ENCODE measurements at regions not wholly inside any gene's neighbourhood (a gene's known extent, or its start where the extent isn't known, plus 50 kb on each side); places are given as distances from the start of the nearest gene placed in this dataset.
"Not testable (repeated sequence)": the region's sequence is repeated elsewhere in the genome, so short reads cannot be mapped to it uniquely, and the experiment has no call there.

DNA sequence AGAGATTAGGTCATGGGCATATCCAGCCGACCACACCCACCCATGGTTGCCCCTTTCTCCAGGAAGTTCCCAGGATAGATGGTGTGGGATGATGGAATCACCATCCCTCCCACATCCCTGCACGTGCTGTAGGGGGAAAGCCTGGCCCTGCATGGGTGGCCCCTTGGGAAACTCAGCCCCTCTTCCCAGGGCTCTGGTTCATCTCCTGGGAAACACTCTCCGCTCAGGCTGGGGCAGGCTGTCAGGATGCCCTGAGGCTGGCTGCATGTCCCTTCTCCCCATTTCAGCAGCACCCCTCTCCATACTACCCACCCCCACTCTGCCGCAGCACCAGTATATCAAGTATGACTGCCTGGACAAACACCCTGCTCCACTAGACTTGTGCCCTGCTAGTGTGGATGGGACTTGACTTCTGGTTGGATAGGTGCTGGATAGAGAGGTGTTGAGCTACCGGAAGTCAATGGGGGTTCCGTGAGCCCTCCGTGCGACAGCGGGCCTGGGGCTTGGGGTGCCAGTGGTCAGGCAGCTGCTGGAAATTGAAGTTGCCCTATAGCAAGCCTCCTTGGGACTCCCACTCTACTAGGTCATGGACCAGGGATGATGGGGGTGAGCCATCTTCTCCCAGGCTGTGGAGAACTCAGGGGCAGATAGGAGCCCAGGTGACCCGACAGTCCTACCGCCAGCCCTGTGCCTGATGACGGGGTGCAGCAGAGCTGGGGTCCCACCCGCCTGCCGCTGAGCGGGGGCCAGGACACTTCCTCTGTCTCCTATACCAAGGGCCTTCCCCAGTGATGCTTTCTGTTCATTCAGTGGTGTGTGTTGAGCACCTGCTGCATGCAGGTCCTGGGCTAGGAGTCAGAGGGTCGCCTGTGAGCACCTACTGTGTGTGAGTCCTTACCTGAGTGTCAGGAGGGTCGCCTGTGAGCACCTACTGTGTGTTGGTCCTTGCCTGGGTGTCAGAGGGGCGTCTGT, 69.4 kb upstream of the COL5A1 start:
- WGBS, 4 donors, result 81 to 86% (median 86%) methylated on average over 13 to 18 of the region's 18 CpGs
- no peak overlapping the region for H3K27ac ChIP-seq
- TF ChIP-seq CTCF (IDR thresholded peaks at IDR 0.05) (no peak), POLR2A (IDR thresholded peaks at IDR 0.05) (no peak)
- intact Hi-C loops (cut with DNase I), result no loop called here
- no peaks in the 10 kb centered on the region for H3K36me3 ChIP-seq
- peaks cover 0 to 1% (median 0%) of the 10 kb centered on the region in 9 donors for H3K27me3 ChIP-seq
- DNase-seq (peak in 2 of 5 donors; percentile 14 to 47), ATAC-seq (no peak)
- no peaks in the 10 kb centered on the region for H3K4me1 ChIP-seq
- H3K9me3 ChIP-seq, result peaks cover 0 to 17% (median 0%) of the 10 kb centered on the region in 12 donors
- no peak overlapping the region for H3K4me3 ChIP-seq

DNA sequence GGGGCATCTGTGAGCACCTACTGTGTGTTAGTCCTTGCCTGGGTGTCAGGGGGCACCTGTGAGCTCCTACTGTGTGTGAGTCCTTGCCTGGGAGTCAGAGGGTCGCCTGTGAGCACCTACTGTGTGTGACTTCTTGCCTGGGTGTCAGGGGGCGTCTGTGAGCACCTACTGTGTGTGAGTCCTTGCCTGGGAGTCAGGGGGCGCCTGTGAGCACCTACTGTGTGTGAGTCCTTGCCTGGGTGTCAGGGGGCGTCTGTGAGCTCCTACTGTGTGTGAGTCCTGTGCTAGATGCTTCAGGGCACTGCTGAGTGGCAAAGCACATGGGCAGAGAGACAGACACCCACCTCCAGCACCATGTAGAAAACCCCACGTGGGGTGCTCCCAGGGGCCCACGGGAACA, 66.9 kb upstream of the COL5A1 start:
- DNase-seq; H3K4me1 ChIP-seq; H3K27me3 ChIP-seq; H3K4me3 ChIP-seq; H3K36me3 ChIP-seq; intact Hi-C loops (cut with DNase I); ATAC-seq; H3K27ac ChIP-seq: not testable (repeated sequence)
- H3K9me3 ChIP-seq, result peaks cover 0 to 12% (median 0%) of the 10 kb centered on the region in 12 donors
- WGBS, 4 donors, result 57 to 77% (median 65%) methylated on average over 4 to 6 of the region's 6 CpGs

DNA sequence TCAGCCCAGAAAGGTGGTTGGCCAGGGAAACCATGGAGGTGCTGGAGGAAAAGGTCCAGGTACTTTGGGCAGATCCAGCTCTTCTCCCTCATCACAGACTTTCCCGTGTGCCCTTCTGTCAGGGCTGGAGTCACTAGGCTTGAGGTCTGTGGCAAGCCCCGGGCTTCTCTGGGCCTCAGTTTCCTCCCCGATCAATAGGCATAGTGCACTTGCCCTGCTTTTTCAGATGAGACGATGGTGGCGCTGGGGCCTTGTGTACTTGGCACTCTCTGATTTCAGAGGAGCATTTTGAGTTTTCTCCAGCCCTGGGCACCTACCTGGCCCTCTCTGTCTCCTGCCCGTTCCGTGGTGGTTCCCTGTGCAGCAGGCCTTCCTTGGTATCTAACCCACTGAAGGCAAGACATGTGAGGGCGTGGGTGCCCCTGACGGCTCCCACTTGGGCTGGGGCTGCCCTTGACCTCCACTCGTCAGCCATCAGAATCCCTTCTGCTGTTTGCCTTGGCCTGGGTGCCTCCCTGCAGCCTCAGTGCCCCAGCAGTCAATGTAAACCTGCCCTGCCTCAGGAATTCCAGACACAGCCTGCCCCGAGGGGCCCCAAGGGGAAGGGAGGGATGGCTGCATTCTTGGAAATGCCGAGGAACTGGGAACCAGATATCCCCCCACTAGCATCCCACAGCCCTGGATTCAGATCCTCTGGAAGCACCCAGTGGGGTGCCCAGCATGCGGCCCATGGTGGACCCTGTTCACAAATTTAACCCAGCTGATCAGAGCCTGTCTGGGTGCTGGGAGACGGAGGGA, 66.3 kb upstream of the COL5A1 start:
- ATAC-seq (no peak), DNase-seq (peak in 1 of 5 donors; percentile 41)
- H3K27me3 ChIP-seq, result peaks cover 0 to 9% (median 0%) of the 10 kb centered on the region in 9 donors
- H3K27ac ChIP-seq, result no peak overlapping the region
- no peak for TF ChIP-seq POLR2A (IDR thresholded peaks at IDR 0.05)
- TF ChIP-seq CTCF (IDR thresholded peaks at IDR 0.05), result no peak
- H3K4me3 ChIP-seq, result no peak overlapping the region
- 57 to 71% (median 69%) methylated on average over 11 to 14 of the region's 14 CpGs for WGBS, 4 donors
- peaks cover 0 to 18% (median 0%) of the 10 kb centered on the region in 12 donors for H3K9me3 ChIP-seq
- intact Hi-C loops (cut with DNase I), result no loop called here
- H3K4me1 ChIP-seq, result no peaks in the 10 kb centered on the region
- H3K36me3 ChIP-seq, result no peaks in the 10 kb centered on the region

GRCh38 chr9:134575901-134576176, 65.8 kb upstream of the COL5A1 start:
- H3K27ac ChIP-seq, result no peak overlapping the region
- TF ChIP-seq POLR2A (IDR thresholded peaks at IDR 0.05) (no peak), CTCF (IDR thresholded peaks at IDR 0.05) (no peak)
- H3K4me1 ChIP-seq, result no peaks in the 10 kb centered on the region
- ATAC-seq (no peak), DNase-seq (no peak)
- no peaks in the 10 kb centered on the region for H3K36me3 ChIP-seq
- H3K27me3 ChIP-seq, result peaks cover 0 to 9% (median 0%) of the 10 kb centered on the region in 9 donors
- H3K9me3 ChIP-seq, result peaks cover 0 to 23% (median 4%) of the 10 kb centered on the region in 12 donors
- intact Hi-C loops (cut with DNase I), result no loop called here
- H3K4me3 ChIP-seq, result no peak overlapping the region
- WGBS, 4 donors, result 59 to 66% (median 63%) methylated on average over 3 of the region's 3 CpGs

All from heart left ventricle (tissue), 16 donors.